ENCODE measurements at regions not wholly inside any gene's neighbourhood (a gene's known extent, or its start where the extent isn't known, plus 50 kb on each side); places are given as distances from the start of the nearest gene placed in this dataset.

GRCh38 chr5:39863926-39864552 is 439.3 kb upstream of the DAB2 start:
- DNase-seq = no peak

DNA sequence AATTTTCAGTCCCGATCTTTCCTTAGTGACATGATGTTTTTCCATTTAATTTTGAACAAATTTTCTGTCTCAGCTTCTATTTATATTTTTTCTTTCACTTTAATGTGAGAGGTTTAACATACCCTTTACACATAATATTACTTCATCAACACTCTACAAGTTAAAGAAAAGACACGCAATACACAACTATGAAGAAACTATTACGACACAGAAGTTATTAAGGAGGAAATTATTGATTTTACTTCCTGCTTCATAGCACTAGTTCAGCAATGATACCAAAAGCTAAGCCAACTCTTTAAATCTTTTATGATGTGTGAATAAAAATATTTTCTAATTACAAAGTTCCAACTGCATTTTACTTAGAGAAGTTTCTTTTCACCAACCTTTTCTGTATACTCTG is 432.3 kb upstream of the DAB2 start:
- no peak for DNase-seq

DNA sequence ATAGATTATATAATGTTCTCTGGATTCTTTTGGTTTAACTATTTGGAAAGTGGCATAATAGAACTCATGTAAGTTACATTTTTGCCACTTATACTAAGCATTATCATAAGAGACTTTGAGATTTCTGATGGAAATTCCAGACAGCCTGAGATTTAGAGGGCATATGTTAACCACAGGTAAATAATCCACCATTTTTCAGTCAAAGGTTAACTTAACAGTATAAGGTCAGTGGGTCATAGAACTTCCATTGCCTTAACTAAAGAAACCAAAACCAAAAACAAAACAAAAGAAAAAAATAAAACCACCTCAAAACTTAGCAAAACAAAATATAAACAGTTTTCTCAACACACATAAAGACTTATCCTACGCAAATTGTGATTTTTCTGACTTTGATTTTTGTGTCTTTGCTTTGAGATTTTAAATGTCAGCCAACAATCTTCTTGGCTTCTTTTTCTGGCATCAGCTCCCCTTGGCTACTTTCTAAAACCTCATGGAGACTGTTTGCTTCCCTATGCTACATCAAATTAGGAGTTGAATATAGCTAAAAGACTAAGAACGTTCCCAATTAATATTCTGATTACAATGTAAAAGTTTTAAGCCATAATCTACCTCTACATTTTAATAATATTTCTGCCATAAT is 430.1 kb upstream of the DAB2 start:
- DNase-seq = no peak

DNA sequence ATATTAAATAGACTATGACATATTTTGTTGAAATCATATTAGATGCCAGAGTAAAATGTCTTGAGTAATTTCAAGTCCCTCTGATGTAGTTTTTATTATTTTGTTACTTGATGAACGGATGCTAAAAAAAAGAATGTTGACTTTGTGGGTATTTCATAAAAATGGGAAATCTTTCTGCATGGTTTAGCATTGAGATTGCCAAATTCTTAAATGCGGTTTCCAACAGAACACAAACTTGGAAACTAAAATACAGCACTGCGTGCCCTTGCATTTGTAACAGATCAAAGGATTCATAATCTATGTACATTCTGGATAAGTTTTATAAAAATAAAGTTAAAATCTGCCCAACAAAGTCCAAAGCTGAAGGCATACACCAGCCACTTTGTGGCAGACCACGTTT is 425.5 kb upstream of the DAB2 start:
- DNase-seq = no peak

GRCh38 chr5:39846144-39846543 is 421.4 kb upstream of the DAB2 start:
- DNase-seq = no peak

- no peak for DNase-seq
Measured at GRCh38 chr5:39843767-39844166, 419.0 kb upstream of the DAB2 start.

DNA sequence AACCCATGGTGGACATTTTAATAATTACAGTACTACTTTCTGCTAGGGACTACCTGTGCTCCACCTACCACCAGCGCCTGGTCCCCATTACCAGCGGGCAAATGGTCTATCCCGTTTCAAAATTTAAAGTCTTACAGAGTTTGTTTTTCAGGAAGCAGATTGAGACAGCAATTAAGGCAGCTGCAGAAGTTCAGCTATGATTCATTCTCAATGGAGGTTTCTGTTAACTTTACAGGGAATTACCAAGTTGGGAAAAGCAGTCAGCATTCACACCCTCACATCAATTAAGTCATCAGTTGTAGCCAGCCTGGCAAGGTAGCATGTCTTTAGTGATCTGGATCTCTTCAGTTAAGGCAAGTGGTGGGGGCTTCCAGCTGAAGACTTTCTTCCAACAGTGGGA is 410.6 kb upstream of the DAB2 start:
- no peak for DNase-seq

DNA sequence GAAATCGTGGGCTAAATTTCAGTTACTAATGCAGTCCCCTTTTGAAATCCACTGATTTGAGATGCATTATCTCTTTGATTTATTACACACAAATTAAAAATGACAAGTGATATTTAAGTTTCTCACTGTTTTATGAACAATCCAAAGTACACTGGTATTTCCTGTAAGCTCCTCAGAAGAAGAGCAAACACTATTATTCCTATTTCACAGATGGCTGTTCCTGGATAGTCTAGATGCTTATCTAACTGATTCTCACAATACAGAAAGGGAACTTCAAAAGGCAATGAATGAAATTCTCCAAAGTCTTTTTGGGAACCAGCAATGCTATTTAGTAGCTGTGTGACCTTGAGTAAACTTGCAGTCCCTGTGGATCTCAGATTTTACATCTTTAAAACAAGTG is 404.7 kb upstream of the DAB2 start:
- DNase-seq = no peak

DNA sequence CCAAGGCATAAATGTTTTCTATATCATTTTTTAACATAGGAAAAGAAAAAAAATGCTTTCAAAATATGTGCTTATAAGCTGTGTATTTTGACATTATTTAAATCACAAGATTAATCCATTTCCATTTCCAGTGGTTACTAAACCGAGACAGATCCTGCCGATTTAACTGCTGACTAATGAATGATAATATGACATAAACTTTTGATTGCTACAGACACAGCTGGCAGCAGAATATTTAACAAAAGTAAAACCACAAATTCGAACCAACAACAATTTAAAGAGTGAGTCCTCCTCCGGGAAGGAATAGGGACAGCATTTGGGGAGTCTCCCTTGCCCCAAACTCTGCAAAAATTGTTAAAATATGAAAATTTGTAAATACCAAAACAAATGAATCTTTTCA is 401.3 kb upstream of the DAB2 start:
- no peak for DNase-seq

GRCh38 chr5:39825301-39825700 is 400.5 kb upstream of the DAB2 start:
- no peak for DNase-seq

GRCh38 chr5:39822020-39822419 is 397.2 kb upstream of the DAB2 start:
- no peak for DNase-seq

- DNase-seq = no peak
Measured at GRCh38 chr5:39816866-39817265, 392.1 kb upstream of the DAB2 start.

DNA sequence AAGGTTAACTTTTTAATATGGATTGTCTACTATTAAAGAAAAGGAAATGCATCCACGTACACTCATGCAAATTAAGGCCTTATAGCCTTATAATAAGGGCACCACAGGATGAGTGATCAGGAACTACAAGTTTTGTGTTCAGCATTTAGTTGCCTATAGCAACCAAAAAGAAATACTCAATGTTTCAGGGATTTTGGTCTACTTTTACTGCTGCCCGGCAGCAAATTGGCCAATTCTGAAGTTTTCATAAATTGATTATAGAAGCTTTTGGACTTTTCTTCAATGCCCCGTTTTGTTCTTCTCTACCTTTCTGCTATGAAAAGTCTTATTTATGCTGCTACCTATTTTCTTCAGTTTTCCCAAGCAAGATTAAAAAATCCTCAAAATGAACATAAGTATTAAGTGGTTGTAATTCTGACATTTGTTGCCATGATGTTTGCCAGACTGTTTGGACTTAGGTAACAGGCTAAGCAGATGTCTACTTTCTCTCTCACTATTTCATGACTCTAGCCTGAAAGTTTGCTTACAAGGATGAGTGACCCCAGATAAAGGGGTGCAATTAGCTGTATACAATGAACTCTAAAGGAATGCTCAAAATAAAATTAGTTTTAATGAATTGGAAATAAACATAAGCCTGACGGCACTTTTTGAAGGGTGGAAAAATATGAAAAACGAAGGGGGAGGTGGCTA is 391.5 kb upstream of the DAB2 start:
- no peak for DNase-seq

DNA sequence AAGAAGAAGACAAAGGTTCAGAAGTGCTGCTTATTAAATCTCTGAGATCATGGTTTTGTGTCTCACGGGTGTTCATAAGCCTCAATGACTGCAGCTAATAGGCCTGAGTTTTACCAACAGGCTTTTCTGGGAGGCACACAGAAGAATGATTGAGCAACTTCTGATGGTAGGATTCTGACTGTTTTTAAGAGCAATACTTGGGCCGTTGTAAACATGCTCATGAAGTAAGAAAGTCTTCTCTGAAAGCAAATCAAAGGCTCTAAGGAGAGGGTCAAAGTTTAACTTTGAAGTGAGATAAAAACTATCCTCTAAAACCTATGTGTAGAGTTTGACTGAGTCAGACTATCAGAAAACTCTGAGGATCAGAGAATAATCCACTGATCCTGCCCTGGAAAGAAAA is 390.9 kb upstream of the DAB2 start:
- DNase-seq = no peak

- DNase-seq = no peak
Measured at GRCh38 chr5:39811381-39811780, 386.6 kb upstream of the DAB2 start.

- DNase-seq = no peak
Measured at GRCh38 chr5:39808656-39809055, 383.9 kb upstream of the DAB2 start.

- no peak for DNase-seq
Measured at GRCh38 chr5:39801306-39801705, 376.5 kb upstream of the DAB2 start.

- DNase-seq = no peak
Measured at GRCh38 chr5:39800042-39800601, 375.3 kb upstream of the DAB2 start.

- no peak for DNase-seq
Measured at GRCh38 chr5:39799242-39799641, 374.5 kb upstream of the DAB2 start.

GRCh38 chr5:39794513-39795210 is 369.9 kb upstream of the DAB2 start:
- DNase-seq = no peak

DNA sequence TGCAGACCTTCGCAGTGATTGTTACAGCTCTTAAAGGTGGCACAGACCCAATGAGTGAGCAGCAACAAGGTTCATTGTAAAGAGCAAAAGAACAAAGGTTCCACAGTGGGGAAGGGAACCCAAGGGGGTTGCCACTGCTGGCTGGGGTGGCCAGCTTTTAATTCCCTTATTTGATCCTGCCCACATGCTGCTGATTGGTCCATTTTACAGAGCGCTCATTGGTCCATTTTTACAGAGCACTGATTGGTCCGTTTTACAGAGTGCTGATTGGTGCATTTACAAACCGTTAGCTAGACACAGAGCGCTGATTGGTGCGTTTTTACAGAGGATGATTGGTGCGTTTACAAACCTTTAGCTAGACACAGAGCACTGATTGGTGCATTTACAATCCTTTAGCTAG is 360.6 kb upstream of the DAB2 start:
- no peak for DNase-seq

GRCh38 chr5:39783756-39784421 is 359.1 kb upstream of the DAB2 start:
- no peak for DNase-seq

DNA sequence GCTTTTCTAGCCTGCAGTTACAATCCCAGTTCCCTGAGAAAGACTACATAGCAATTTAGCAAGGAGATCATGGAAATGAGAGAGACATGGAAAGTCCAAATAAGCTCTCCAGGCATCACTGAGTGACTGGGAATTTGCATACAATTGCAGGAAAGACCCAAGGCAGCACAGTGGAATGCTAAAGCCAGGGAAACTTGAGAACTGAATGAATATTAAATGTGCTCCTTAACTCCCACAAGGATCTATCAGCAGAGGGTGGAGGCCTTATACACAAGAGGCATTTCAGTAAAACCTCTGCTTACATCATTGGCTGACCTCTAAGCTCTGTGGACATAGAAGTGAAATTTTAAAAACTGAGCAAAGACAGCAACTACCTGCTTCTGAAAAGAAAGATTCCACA is 355.6 kb upstream of the DAB2 start:
- no peak for DNase-seq
